KMS-11 (cell line): ENCODE measurements at regions not wholly inside any gene's neighbourhood (a gene's known extent, or its start where the extent isn't known, plus 50 kb on each side); places are given as distances from the start of the nearest gene placed in this dataset.

ENCODE experiments used
- H2AFZ ChIP-seq: fragments of 200-600 bp; sonication (generic); 2 replicates; pipeline ENCODE4 v1.6.1; 2016; ENCODE audit warnings: antibody characterized with exemption, mixed run types, low read depth
- H3K27ac ChIP-seq: fragments of 200-600 bp; sonication (generic); 2 replicates; pipeline ENCODE4 v1.6.1; 2016; ENCODE audit warnings: mild to moderate bottlenecking, mixed run types
- H3K27me3 ChIP-seq: fragments of 200-600 bp; sonication (generic); 2 replicates; pipeline ENCODE4 v1.6.1; 2017; ENCODE audit warnings: mild to moderate bottlenecking, low read depth, mixed run types, moderate library complexity; ENCODE audit not compliant: insufficient read depth
- H3K36me3 ChIP-seq: fragments of 200-600 bp; sonication (generic); 2 replicates; pipeline ENCODE4 v1.6.1; 2017; ENCODE audit warnings: mild to moderate bottlenecking, mixed run types; ENCODE audit not compliant: insufficient read depth
- H3K4me1 ChIP-seq: fragments of 200-600 bp; sonication (generic); 2 replicates; pipeline ENCODE4 v1.6.1; 2016; ENCODE audit warnings: mild to moderate bottlenecking, low read depth, mixed run types; ENCODE audit not compliant: poor library complexity, severe bottlenecking
- H3K4me2 ChIP-seq: fragments of 200-600 bp; sonication (generic); 2 replicates; pipeline ENCODE4 v1.7.0; 2016; ENCODE audit warnings: mild to moderate bottlenecking, mixed run types
- H3K4me3 ChIP-seq: fragments of 200-600 bp; sonication (generic); IDR thresholded peaks from 2 replicates; pipeline ENCODE4 v1.6.1; 2017; ENCODE audit warnings: low read depth, low read length, mixed read lengths; ENCODE audit not compliant: insufficient read depth
- H3K79me2 ChIP-seq: fragments of 200-600 bp; sonication (generic); 2 replicates; pipeline ENCODE4 v1.6.1; 2016; ENCODE audit warnings: low read depth, mixed run types; ENCODE audit not compliant: insufficient read depth
- H3K9ac ChIP-seq: fragments of 200-600 bp; sonication (generic); 2 replicates; pipeline ENCODE4 v1.6.1; 2016; ENCODE audit warnings: mild to moderate bottlenecking, mixed run types
- H4K20me1 ChIP-seq: fragments of 200-600 bp; sonication (generic); 2 replicates; pipeline ENCODE4 v1.6.1; 2016; ENCODE audit warnings: mild to moderate bottlenecking, mixed run types; ENCODE audit not compliant: insufficient read depth
- TF ChIP-seq, protein P1 (sequence below): fragments of 200-600 bp; sonication (generic); conservative IDR thresholded peaks from 2 replicates; pipeline ENCODE4 v1.6.1; 2017; ENCODE audit warnings: low read depth, mild to moderate bottlenecking, antibody characterized with exemption, low read length, moderate library complexity, mixed read lengths

DNA sequence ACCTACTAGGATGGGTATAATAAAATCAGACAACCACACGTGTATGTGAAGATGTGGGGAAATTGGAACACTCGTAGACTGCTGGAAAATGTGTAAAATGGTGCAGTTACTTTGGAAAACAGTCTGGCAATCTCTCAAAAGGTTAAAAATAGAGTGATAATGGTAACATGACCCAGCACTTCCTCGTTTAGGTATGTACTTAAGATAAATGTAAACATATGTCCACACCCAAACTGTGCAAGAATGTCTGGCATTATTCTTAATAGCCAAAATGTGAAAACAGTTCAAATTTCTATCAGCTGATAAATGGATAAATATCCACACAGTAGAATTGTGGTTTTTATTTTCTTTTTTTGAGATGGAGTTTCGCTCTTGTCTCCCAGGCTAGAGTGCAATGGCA lies 272.8 kb downstream of the ZNF248 start:
- Histone ChIP-seq H3K27ac (no peak overlapping the region), H3K27me3 (no peaks in the 10 kb centered on the region), H3K9ac (no peak overlapping the region), H3K79me2 (no peaks in the 10 kb centered on the region), H2AFZ (no peak overlapping the region), H4K20me1 (no peaks in the 10 kb centered on the region), H3K36me3 (no peaks in the 10 kb centered on the region), H3K4me3 (no peak overlapping the region), H3K4me2 (no peak overlapping the region), H3K4me1 (no peaks in the 10 kb centered on the region)
- TF ChIP-seq, protein P1, sequence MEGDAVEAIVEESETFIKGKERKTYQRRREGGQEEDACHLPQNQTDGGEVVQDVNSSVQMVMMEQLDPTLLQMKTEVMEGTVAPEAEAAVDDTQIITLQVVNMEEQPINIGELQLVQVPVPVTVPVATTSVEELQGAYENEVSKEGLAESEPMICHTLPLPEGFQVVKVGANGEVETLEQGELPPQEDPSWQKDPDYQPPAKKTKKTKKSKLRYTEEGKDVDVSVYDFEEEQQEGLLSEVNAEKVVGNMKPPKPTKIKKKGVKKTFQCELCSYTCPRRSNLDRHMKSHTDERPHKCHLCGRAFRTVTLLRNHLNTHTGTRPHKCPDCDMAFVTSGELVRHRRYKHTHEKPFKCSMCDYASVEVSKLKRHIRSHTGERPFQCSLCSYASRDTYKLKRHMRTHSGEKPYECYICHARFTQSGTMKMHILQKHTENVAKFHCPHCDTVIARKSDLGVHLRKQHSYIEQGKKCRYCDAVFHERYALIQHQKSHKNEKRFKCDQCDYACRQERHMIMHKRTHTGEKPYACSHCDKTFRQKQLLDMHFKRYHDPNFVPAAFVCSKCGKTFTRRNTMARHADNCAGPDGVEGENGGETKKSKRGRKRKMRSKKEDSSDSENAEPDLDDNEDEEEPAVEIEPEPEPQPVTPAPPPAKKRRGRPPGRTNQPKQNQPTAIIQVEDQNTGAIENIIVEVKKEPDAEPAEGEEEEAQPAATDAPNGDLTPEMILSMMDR: no peak

DNA sequence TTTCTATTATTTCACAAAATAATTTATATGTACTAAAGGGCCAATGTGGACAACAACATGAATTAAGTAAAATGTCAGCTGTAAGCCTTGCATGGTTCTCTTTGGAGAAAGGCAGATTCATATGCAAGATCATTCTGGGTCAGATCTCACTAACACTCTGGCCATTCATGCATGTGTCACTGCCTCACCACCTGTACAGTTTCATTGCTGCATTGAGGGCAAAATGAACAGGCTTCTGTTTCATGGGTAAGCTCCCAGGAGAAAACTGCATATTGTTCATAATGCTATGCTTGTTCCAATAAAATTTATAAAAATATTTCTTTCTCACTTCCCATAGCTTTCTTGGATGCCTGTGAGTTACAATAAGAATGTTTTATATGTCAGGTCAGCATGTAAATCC lies 275.2 kb downstream of the ZNF248 start:
- Histone ChIP-seq H3K27me3 (no peaks in the 10 kb centered on the region), H3K36me3 (no peaks in the 10 kb centered on the region), H4K20me1 (no peaks in the 10 kb centered on the region), H3K27ac (no peak overlapping the region), H3K79me2 (no peaks in the 10 kb centered on the region), H3K4me1 (no peaks in the 10 kb centered on the region), H3K9ac (no peak overlapping the region), H3K4me3 (no peak overlapping the region), H3K4me2 (no peak overlapping the region), H2AFZ (no peak overlapping the region)
- TF ChIP-seq, protein P1: no peak

DNA sequence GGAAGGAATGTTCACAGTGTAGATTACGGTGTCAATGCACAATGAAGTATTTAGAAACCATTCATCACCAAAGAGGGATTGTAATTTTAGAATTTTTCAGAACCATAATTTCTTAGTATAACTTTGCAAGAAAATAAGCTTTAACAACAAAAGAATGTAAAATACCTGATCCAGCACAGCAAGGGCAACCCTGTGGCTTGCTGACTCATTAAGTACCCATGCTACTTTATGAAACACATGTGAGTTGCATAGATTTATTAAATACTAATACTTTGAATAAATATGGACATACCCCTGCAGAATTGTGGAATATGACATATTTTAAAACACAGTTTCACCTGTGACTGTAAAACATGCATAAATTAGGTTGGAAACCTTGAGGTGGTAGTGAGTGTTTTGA lies 281.3 kb downstream of the ZNF248 start:
- H3K9ac ChIP-seq: no peak overlapping the region

DNA sequence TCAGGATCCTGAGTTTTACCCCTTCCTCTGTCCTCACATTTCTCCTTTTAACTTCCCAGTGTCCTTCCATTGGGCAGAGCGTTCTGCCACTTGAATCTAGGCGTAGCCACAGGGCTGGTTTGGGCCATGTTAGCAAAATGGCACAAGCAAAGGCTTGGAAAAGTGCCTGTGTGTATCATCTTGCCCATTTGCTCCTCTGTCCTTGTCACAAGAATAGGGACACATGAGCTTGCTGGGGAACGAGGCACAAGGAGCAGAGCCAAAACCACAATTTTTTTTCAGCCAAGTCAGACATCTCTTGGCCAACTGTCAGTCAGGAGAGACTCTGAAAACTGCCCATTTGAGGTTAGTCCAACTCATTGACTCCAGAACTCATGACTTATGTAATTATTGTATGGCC lies 285.2 kb downstream of the ZNF248 start:
- H2AFZ ChIP-seq: no peak overlapping the region
- no peaks in the 10 kb centered on the region for H4K20me1 ChIP-seq
- no peak overlapping the region for H3K4me3 ChIP-seq
- H3K4me2 ChIP-seq: no peak overlapping the region
- TF ChIP-seq, protein P1: no peak
- no peaks in the 10 kb centered on the region for H3K27me3 ChIP-seq
- H3K79me2 ChIP-seq: no peaks in the 10 kb centered on the region
- H3K9ac ChIP-seq: no peak overlapping the region
- H3K36me3 ChIP-seq: no peaks in the 10 kb centered on the region
- H3K27ac ChIP-seq: no peak overlapping the region
- no peaks in the 10 kb centered on the region for H3K4me1 ChIP-seq

More for the DNA sequence above, 281.3 kb downstream of the ZNF248 start:
- Histone ChIP-seq H3K4me1 (no peaks in the 10 kb centered on the region), H2AFZ (no peak overlapping the region), H3K36me3 (no peaks in the 10 kb centered on the region), H3K79me2 (no peaks in the 10 kb centered on the region), H3K4me3 (no peak overlapping the region), H4K20me1 (no peaks in the 10 kb centered on the region), H3K27ac (no peak overlapping the region), H3K4me2 (no peak overlapping the region), H3K27me3 (no peaks in the 10 kb centered on the region)
- TF ChIP-seq, protein P1: no peak
